Activated T-cell treated with anti-CD3 and anti-CD28 coated beads, Interleukin-2, amount 50 U/mL, for 1 hour (primary cell): ENCODE measurements at regions not wholly inside any gene's neighbourhood (a gene's known extent, or its start where the extent isn't known, plus 50 kb on each side); places are given as distances from the start of the nearest gene placed in this dataset.
"Not testable (repeated sequence)": the region's sequence is repeated elsewhere in the genome, so short reads cannot be mapped to it uniquely, and the experiment has no call there.

Experiments used
- DNase-seq: peaks from one replicate; pipeline ENCODE4 v3.0.0-alpha.2; 2020

- DNase-seq, result no peak
Measured at GRCh38 chr10:130932326-130933007, 379.1 kb downstream of the TCERG1L start.

GRCh38 chr10:130933008-130933390 lies 378.5 kb downstream of the TCERG1L start:
- no peak for DNase-seq

GRCh38 chr10:130934293-130935127 lies 377.0 kb downstream of the TCERG1L start:
- no peak for DNase-seq

GRCh38 chr10:130935128-130935439 lies 376.4 kb downstream of the TCERG1L start:
- DNase-seq, result no peak

DNA sequence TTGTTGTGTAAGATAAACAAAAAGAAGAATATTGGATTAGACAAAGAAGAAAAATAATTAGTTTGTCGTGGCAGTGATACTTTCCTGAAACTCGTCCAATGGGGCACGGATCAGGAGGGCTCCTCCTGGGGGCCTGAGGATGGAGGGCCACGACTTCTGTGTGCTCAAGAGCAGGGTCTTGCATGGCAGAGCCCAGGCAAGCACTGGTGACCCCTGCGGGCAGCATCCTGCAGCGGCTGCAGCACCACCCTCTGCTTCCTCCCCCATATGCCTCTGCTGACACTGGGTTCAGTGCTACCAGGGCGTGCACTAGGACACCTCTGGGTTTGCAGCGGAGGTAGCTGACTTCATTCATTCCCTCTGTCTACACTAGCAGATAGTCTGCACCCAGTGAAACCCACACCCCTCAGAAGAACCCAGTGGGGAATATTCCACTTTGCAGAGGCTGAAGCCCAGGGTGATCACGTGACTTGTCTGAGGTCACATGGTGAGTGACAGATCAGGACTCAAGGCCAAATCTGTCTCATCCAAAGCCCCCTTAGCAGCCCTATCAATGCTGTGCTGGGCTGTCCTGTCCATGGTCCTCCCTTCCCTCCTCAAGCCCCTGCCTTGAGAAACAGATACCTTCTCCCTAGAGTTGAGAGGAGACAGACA lies 375.5 kb downstream of the TCERG1L start:
- DNase-seq, result no peak

DNA sequence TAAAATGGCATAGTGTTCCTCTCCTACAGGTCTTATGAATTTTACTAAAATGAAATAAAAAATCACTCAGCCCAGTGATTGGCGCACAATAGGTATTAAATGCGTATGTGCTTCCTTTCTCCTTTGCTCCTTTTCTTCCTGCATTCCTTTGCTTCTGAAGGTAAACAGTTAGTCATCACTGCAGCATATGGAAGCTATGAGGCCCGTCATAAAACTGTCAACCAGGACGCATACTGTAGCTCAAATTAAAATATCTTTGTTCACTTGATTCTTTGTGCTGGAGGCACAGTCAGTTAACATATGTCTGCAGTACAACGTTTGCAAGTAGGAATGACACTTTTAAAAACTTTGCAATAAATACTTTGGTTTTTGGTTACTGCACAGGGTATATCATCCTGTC lies 374.7 kb downstream of the TCERG1L start:
- DNase-seq, result no peak

DNA sequence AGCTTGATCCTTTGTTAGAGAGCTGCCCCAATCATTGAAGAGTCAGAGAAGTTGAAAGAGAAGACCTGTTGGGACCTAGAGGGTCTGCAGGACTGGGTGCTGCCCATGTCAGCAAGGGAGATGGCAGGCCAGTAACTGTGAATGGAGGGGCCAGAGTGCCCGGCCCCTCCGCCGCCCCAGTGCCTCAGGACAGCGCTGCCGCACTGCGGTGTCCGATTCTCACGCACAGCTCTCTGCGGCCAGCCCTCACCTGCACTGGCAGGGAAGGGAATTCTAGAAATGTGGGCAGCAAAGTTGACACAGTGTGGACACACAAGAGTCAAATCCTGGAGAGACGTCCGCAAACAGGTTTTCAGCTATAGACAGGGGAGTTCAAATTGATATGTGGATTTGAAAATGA lies 373.5 kb downstream of the TCERG1L start:
- no peak for DNase-seq

GRCh38 chr10:130938891-130939290 lies 372.6 kb downstream of the TCERG1L start:
- DNase-seq, result not testable (repeated sequence)

GRCh38 chr10:130941886-130942285 lies 369.6 kb downstream of the TCERG1L start:
- no peak for DNase-seq

DNA sequence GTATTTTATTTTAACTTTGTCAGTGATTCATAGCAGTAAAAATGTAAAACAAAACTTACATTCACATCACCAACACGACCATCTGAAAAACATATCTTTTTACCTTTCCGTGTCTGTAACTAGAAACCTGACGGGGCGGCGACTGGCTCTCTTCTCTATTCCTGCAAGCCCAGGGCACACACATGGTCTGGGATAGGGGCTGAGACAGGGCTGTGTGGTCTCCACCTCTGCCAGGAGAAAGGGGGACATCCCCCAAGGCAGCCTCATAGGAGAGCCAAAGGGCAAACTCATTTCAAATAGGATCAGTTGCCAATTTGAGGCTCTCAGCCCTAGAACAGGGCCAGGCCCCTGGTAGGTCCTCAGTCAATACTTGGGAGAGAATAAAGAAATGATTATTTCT lies 359.4 kb downstream of the TCERG1L start:
- DNase-seq, result no peak

DNA sequence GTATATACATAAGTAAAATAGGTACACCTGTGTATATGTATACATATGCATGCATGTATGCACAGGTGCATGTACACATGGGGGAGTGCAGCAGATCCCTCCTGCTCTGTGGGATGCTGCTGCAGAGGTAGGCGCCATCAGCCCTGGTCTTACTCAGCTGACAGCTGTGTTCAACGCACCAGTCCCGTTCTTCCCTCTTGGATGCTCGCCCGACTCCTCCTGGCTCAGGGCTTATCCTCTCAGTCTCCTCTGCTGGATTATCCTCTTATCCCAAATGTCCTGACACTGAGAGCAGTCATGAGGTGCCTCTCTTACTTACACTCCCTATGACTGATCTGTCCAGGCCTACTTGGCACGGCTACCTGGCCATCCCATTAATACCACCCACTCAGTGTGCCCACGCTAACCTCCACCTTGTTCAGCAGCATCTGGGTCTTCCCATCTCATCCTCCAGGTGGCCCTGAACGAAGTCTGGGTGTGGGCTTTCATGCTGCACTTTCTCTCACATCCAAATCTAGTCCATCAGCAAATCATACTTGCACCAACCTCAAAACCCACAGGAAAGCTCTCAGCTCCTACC lies 357.1 kb downstream of the TCERG1L start:
- no peak for DNase-seq

GRCh38 chr10:130956251-130956650 lies 355.3 kb downstream of the TCERG1L start:
- DNase-seq, result no peak

DNA sequence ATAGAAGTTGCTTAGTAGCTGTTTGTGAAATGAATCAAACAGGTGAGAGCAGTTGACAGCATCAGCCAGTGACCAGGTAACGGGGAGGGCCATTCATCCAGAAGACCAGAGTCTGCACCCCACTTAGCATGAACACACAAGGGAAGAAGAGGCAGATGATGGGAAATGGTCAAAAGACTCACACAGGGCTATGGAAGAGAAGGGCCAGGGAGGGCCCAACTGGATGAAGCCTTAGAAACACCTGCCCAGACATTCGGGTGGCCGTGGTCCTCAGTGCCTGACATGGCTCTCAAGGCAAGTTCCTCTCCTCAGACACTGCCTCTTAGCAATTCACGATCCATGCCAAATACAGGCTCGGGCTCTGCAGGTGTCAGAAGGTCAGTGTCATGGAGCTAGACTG lies 354.1 kb downstream of the TCERG1L start:
- DNase-seq, result no peak

- no peak for DNase-seq
Measured at GRCh38 chr10:130958003-130958402, 353.5 kb downstream of the TCERG1L start.

- DNase-seq, result no peak
Measured at GRCh38 chr10:130958981-130959751, 352.4 kb downstream of the TCERG1L start.

DNA sequence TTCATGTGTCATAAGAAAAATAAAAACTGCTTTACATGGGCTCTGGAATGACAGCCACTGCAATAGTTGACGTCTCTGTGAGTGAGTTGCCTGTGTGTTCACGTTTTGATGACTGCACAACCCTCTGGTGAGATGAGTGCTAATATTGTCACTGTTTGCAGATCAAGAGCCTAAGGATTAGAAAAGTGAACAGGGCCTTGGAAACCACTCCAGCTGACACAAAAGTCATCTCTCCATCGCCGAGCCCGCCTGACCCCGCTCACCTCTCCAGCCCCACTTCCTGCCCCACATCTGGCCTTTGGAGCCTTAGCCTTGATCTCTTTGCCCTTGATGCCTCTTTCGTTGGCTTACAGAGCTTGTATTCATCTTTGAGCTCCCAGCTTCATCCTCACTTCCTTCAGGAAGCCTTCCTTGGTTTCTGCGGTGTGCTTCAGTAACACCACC lies 351.7 kb downstream of the TCERG1L start:
- no peak for DNase-seq

GRCh38 chr10:130960531-130960930 lies 351.0 kb downstream of the TCERG1L start:
- DNase-seq, result no peak

DNA sequence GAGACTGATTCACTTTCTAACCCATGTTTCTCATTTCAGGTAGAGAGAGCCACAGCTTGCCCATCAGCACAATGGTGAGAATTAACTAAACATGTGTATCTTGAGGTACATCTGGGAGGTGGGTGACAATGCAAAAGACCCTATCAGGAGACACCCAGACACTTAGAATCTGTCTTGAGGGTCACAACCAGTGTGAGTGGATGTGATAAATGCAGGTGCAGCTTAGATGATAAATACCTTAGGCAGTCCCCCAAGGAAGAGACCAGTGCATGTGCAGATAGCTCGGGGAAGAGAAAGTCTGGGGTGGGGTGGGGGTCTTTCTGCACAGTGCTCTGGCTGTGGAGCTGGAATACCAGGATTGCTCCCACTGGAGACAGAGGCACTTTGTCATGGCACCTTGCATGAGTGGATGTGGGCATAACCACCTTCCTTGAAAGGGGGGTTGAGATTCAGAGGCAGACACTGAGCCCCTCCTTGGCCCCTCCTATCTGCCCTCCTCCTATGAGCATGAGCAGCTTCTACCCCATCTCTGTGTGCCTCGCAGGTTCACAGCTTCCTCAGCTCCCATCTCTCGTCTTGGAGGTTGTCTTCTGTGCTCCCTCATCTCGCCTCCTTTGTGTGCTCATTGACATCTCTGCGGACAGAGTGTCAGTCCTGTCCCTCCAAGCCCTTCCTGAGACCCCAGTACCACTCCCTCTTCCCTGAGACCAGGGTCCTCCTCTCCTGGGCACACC lies 349.8 kb downstream of the TCERG1L start:
- DNase-seq, result no peak

GRCh38 chr10:130962240-130963051 lies 349.1 kb downstream of the TCERG1L start:
- DNase-seq, result no peak

DNA sequence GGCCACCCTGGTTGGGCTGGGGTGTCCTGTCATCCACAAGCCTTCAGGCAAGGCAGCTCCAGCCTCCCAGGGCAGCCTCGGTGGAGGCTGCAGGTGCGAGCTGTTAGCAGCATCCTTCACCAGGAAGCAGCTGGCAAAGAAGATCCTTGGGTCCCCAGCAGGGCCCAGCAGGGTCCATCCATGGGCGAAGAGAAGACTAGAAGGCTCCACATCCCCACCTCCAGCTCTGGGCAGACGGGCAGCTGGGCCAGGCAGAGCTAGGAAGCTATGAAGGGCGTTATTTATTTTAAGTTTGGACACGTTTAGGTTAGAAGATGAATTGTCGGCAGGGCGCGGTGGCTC lies 348.5 kb downstream of the TCERG1L start:
- no peak for DNase-seq

- no peak for DNase-seq
Measured at GRCh38 chr10:130963786-130964522, 347.6 kb downstream of the TCERG1L start.
